OCI-LY3 (cell line): ENCODE measurements at regions not wholly inside any gene's neighbourhood (a gene's known extent, or its start where the extent isn't known, plus 50 kb on each side); places are given as distances from the start of the nearest gene placed in this dataset.

ENCODE experiments used
- EZH2phosphoT487 ChIP-seq: fragments of 200-600 bp; shearing (Covaris generic); IDR thresholded peaks from 2 replicates; pipeline ENCODE4 v1.6.1; 2018; ENCODE audit warnings: antibody characterized with exemption, mixed run types, low read depth
- TF ChIP-seq, protein P1 (sequence below): fragments of 200-600, 300-600 bp; sonication (generic); IDR thresholded peaks from 2 replicates; pipeline ENCODE4 v1.5.1; 2014; ENCODE audit warnings: antibody characterized with exemption, low read length, low read depth

GRCh38 chr6:24990944-24991809 is 55.4 kb upstream of the RIPOR2 start:
- TF ChIP-seq, protein P1, sequence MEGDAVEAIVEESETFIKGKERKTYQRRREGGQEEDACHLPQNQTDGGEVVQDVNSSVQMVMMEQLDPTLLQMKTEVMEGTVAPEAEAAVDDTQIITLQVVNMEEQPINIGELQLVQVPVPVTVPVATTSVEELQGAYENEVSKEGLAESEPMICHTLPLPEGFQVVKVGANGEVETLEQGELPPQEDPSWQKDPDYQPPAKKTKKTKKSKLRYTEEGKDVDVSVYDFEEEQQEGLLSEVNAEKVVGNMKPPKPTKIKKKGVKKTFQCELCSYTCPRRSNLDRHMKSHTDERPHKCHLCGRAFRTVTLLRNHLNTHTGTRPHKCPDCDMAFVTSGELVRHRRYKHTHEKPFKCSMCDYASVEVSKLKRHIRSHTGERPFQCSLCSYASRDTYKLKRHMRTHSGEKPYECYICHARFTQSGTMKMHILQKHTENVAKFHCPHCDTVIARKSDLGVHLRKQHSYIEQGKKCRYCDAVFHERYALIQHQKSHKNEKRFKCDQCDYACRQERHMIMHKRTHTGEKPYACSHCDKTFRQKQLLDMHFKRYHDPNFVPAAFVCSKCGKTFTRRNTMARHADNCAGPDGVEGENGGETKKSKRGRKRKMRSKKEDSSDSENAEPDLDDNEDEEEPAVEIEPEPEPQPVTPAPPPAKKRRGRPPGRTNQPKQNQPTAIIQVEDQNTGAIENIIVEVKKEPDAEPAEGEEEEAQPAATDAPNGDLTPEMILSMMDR: no peak
- TF ChIP-seq EZH2phosphoT487: no peak
